GM12892 (cell line): ENCODE measurements at regions not wholly inside any gene's neighbourhood (a gene's known extent, or its start where the extent isn't known, plus 50 kb on each side); places are given as distances from the start of the nearest gene placed in this dataset.

Source experiments
- POLR2AphosphoS5 ChIP-seq: IDR thresholded peaks from 2 replicates; pipeline ENCODE4 v1.6.1; 2011; ENCODE audit warnings: low read depth, low read length, control low read depth
- TAF1 ChIP-seq: IDR thresholded peaks from 2 replicates; pipeline ENCODE4 v1.6.1; 2011; ENCODE audit warnings: low read depth, mild to moderate bottlenecking, control low read depth, low read length, borderline replicate concordance

DNA sequence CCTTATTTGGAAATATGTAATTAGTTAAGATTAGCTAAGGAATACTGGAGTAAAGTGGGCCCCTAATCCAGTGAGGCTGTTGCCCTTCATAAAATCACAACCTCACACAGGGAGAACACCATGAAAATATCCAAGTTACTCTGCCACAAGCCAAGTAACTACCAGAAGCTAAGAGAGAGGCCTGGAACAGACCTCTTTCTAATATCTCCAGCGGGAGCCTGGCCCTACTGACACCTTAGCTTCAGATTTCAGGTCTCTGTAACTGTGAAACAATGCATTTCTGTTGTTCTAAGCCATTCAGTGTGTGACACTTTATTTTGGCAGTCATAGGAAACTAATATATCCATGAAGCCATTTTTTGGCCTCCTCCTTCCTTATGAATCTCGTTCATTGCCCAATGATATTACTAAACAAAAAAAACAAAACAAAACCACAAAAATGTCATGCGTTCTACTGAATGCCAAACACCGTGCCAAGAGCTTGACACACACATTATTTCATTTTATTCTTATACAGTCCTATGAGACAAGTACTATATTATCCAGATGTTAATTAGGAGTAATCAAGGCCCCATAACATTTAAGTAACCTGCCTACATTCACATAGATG, 699.0 kb downstream of the MAT2B start:
- TF ChIP-seq TAF1, result no peak
- no peak for TF ChIP-seq POLR2AphosphoS5
